Erythroblast (primary cell): ENCODE measurements at regions not wholly inside any gene's neighbourhood (a gene's known extent, or its start where the extent isn't known, plus 50 kb on each side); places are given as distances from the start of the nearest gene placed in this dataset.

Experiments used
- GATA1 ChIP-seq: IDR thresholded peaks from 2 replicates; pipeline ENCODE4 v1.6.1; 2011; ENCODE audit warnings: low read depth, mild to moderate bottlenecking, control low read depth, low read length, moderate library complexity
- POLR2A ChIP-seq: IDR thresholded peaks from 2 replicates; pipeline ENCODE4 v1.6.1; 2011; ENCODE audit warnings: mild to moderate bottlenecking, low read length

DNA sequence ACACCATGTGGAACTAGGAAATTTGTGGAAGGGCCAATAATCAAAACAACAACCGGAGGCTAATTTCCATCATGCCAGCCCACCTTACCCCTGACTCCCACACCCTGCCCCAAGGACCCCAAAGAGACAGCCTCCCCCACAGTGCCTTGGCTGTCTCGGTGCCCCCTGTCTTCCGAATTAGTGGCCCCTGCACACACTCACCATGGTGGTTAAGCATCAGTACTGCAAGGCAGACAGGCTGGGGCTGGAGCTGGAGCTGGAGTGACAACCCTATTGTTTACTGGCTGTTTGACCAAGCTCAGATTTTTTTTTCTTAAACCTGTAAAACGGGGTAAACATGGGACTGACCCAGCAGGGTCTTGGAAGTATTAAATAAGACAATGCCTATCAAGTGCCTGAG is 238.0 kb downstream of the TFAP2C start:
- no peak for TF ChIP-seq POLR2A
- no peak for TF ChIP-seq GATA1
